ENCODE measurements at regions not wholly inside any gene's neighbourhood (a gene's known extent, or its start where the extent isn't known, plus 50 kb on each side); places are given as distances from the start of the nearest gene placed in this dataset.

DNA sequence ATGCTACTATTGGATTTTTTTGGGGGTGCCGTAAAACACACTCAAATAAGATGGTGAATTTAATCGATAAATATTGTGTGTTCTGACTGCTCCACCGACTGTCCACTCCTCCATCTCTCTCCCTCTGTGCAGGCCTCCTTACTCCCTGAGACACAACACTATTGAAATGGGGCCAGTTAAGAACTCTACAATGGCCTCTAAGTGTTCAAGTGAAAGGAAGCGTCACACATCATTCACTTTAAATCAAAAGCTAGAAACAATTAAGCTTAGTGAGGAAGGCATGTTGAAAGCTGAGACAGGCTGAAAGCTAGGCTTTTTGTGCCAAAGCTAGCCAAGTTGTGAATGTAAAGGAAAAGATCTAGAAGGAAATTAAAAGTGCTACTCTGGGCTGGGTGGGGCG lies 156.7 kb downstream of the CTTN start:
- TF ChIP-seq POLR2A (IDR thresholded peaks at IDR 0.05; ENCODE audit: low read length) (no peak), GATA1 (IDR thresholded peaks at IDR 0.05; ENCODE audit: low read depth, low read length) (no peak)

Data from erythroblast (primary cell).